ENCODE measurements at regions not wholly inside any gene's neighbourhood (a gene's known extent, or its start where the extent isn't known, plus 50 kb on each side); places are given as distances from the start of the nearest gene placed in this dataset.

DNA sequence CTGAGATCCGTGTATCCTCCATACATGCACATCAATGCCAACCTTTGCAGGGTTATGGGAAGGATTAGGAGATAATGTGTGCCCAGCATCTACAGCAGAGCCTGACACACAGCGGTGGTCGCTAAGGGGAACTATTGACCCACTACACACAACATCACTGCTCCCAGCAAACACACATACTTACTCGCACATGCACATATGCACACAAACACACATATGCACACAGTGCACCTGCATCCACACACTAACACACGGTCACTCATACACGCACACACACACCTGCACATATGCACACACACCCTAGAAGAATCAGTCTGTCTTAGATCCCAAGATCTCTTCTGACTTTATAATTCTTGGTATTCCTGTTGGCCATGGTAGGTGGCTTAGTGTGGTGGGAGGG is 118.3 kb downstream of the GYPC start:
- no peak for DNase-seq (ENCODE audit: low spot score)

- DNase-seq (ENCODE audit: low spot score), result peak; percentile 72
Observed at GRCh38 chr2:126774761-126775160, 118.8 kb downstream of the GYPC start.

GRCh38 chr2:126775300-126775985 is 119.5 kb downstream of the GYPC start:
- peak; percentile 51 for DNase-seq (ENCODE audit: low spot score)

DNA sequence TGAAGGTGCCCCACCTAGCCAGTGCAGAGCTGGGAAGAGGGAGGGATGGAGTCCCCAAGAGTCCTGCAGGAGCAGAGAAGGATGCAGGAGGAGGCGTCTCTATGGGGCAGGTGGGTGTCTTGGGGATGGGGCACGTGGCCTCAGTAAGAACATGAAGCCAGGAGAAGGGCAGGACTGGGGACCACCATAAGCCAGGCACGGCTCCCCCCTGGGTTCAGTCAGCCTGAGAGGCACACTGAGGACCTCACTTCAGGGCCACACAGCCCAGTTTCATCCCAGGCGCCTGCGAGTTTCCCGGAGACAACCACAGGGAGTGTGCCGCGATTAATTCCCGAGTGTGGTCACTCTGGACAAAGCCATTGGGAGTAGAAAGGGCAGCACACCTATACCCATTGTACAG is 120.3 kb downstream of the GYPC start:
- DNase-seq (ENCODE audit: low spot score), result peak; percentile 83

DNA sequence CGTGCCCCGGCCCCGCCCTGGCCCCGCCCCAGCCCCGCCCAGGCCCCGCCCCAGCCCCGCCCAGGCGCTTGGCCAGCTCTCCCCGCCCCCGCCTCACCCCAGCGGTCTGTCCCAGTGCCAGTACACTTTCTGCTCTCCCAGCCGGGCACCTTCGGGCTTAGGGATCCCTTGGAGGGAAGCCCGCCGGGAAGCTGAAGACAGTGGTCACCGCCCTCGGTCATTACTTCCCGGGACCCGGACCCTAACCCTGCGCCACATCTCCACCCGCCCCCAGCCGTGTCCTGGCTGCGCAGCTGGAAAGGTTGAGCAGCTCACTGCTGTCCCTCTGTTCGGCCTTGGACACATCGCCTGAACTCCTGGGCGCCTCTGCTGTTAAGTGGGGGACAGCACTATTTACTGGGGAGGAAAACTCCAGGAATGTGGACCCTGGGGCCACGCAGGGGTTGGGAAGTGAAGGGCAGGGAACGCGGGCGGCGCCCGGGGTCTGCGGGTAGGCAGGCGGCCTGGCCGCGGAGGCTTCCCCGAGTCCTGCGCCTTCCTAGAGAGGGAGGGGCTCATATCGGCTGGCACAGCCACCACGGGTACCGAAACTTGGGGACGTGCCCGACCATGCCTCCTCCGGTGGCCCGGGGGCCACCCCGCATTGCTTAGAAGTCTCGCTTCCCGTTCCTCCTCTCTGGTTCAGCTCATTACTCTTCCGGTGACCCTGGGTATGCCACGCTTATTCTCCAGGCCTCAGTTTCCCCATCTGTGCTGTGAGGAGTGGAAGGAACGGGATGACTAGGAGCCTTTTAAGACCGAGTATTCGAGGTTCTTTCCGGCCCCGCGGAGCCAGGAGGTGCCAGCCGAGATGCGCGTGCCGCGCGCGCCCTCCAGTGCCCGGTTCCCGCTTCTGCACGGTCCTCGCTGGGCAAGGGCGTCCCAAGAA is 121.0 kb downstream of the GYPC start:
- peak; percentile 95 for DNase-seq (ENCODE audit: low spot score)

DNA sequence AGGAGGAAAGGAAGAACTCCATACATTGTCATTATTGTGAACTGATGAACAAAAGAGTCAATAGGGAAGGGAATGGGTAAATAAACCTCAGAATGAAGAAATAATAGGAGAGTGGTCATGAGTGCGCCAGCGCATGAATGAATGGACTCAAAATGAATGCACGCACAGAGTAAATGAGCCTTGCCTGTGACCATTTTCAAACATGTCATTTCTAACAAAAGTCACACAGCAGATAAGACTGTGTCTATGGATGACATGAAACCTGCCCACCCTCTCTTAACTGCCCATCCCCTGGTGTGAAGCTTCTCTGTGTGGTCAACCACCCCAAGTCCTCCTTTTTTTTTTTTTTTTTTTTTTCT is 121.1 kb upstream of the TEX51 start:
- peak; percentile 2 for DNase-seq (ENCODE audit: low spot score)

GRCh38 chr2:126778561-126779501 is 119.9 kb upstream of the TEX51 start:
- peak; percentile 86 for DNase-seq (ENCODE audit: low spot score)

GRCh38 chr2:126781206-126781605 is 117.5 kb upstream of the TEX51 start:
- DNase-seq (ENCODE audit: low spot score), result peak; percentile 85

DNA sequence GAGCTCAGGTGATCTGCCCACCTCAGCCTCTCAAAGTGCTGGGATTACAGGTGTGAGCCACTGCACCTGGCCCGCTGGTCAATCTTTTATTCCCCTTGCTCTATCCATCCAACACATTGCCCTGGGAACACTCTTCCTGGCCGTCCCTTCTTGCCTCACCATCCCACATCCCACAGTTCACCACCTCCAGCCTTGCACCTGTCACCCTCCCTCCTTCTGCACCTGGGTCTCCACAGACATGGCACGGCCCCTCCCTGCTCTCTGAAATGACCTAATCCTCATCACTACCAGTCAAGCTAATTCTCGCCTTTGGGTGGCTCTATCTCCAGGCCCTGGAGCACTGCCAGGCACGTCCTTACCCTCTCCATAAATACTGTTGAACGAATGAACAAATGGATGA is 116.9 kb upstream of the TEX51 start:
- peak; percentile 49 for DNase-seq (ENCODE audit: low spot score)

GRCh38 chr2:126782648-126783047 is 116.0 kb upstream of the TEX51 start:
- DNase-seq (ENCODE audit: low spot score), result peak; percentile 55

GRCh38 chr2:126783341-126783740 is 115.3 kb upstream of the TEX51 start:
- peak; percentile 55 for DNase-seq (ENCODE audit: low spot score)

DNA sequence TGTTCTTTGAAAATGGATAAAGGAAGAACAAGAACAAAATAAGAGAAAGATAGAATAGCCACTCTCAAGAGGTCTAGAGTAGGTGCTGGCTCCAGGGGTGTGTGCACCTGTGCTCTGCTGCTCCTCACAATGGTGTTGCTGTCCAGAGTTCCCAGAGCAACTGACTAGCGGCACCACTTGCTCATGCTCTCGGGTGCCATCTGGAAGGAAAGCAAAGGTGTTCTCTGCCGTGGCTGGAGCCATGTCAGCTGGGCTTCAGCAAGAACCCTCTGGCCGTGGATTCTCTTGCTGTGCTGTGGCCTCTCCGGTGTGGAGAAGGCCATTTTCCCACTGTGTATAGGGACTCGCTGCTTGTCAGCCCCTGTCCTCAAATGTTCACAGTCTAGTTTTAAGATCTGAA is 114.6 kb upstream of the TEX51 start:
- peak; percentile 53 for DNase-seq (ENCODE audit: low spot score)

DNA sequence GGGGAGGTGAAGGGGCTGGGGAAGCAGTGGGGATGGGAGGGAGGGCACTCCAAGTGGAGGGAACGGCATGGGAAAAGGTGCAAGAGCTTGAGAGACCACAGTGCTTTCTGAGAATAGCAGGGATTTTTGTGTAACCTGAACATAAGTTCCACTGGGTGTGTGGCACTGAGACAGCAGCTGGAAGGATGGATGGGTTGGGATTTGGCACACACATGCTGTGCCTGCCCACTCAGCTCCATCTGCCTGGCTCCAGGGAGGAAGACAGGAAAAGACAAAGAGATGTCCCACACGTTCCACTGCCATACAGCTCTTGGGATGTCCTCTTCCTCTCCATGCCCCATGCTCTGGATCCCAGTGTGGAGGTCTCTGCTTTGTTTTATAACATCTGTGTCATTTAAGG is 114.1 kb upstream of the TEX51 start:
- DNase-seq (ENCODE audit: low spot score), result peak; percentile 39

- DNase-seq (ENCODE audit: low spot score), result peak; percentile 51
Observed at GRCh38 chr2:126785236-126785635, 113.5 kb upstream of the TEX51 start.

- DNase-seq (ENCODE audit: low spot score), result no peak
Observed at GRCh38 chr2:126785862-126786261, 112.8 kb upstream of the TEX51 start.

DNA sequence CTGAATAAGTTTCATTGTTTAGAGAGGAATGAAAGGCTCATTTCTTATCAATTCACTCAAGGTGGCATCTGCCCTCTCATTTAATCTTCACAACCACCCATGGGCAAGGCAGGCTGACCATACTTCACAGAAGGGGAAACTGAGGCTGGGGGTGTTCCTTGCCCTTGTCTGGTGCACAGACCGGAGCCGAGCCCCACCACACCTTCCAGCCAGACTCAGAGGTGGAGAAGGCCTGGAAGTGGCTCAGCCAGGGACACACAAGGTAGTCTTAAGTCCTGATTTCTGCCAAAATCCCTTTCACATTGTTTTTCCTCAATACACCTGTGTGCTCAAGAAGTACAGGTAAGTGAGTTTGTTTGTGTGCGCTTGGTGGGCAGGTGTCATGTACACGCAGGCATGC is 111.9 kb upstream of the TEX51 start:
- no peak for DNase-seq (ENCODE audit: low spot score)

DNA sequence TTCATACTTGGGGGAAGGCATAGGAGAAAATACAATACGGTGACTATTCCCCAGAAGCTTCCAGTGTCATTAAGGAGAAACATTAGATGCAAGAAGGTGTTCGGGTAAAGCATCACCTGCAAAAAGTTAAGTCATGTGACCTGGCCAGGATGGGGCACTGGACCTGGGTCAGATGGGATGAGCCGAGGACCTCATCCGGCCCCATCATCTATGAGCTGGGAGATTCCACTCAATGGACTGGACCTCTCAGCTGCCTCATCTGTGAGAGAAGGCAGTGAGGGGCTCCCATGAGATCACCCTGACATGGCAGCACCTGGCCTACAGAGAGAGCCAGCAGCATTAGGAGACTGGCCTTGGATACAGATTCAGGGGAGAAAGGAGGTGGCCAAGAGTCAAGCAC is 111.4 kb upstream of the TEX51 start:
- DNase-seq (ENCODE audit: low spot score), result peak; percentile 39

DNA sequence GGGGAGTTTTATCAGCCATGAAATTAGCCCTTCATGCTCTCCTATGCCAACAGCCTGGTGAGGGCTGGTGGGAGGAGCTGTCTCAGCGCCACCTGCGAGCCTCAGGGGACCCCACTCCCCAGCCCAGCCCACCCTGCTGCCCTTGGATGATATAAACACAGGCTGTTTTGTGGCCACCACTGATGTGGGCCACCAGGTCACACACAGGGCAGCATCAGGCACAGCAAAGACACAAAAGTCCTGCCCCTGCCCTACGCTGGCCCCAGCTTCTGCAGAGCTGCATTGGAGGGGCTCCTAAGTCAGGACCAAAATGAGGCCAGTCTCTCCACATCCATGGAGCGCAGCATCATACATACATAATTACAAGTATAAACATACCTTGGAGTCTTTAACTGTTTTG is 110.6 kb upstream of the TEX51 start:
- DNase-seq (ENCODE audit: low spot score), result peak; percentile 62

DNA sequence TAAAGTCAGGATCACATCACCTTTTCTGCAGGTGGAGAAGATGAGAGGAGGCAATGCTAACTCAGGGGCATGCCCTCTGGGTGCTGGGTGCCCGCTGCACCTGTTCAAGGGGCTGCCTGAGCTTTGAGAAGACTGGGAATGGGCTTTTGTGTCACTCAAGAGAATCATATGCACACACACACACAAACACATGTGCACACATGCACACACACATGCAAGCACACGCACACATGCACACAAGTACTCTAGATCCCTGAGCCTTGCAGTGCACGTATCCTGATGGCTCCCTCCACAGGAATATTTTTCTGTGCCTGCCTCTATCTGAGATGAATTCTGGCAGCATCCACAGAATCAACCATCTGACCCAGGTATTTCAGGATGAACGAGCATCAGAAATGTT is 110.0 kb upstream of the TEX51 start:
- peak; percentile 53 for DNase-seq (ENCODE audit: low spot score)

DNA sequence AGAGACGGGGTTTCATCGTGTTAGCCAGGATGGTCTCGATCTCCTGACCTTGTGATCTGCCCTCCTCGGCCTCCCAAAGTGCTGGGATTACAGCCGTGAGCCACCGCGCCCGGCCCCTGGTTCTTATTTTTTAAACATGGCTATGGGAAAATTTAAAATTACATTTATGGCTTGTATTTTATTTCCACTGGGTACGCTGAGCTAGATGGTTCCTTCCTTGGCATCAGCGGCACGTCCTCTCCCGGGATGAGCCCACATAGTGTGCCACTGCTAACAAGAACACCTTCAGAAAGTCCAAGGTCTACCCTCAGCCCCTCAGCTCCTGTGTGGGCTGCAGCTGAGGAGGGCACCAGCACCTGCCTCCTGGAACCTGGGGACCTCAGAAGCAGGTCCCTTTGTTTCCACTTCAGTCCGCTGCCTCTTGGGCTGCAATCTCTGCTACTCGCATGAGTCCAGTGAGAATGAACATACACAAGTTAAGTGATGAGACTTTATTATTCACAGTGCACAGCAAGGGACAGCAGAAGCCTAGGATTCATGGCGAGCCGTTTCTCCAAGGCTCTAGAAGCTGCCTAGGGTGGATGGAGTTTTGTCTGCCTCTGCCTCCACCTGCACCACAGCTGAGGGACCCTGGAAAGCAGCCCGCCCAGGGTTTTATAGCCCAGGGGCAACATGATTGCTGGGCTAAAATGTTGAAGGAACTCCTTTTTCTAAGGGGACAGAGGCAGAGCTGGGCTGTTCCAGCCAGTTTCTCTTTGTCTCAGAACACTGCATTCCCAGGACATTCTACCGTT is 107.5 kb upstream of the TEX51 start:
- DNase-seq (ENCODE audit: low spot score), result peak; percentile 68

DNA sequence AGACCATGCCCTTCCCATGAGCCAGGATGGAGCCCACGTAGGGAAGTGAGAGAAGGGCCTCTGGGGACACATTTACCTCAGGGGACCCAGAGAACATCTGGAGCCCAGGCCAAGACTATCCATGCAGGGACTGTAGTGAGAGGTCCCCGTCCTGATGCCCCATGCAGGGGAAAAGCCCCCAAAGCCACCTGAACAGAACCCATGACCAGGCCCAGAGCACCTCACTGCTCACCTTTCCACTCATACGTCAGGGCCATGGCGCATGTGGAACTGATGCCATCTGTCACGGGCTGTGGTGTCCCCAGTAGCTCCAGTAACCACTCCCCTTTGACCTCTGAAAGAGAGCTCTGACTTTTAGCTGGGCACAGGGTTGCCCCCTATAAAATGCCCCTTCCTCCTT is 106.5 kb upstream of the TEX51 start:
- DNase-seq (ENCODE audit: low spot score), result peak; percentile 68
